GM23338 (cell line): ENCODE measurements at regions not wholly inside any gene's neighbourhood (a gene's known extent, or its start where the extent isn't known, plus 50 kb on each side); places are given as distances from the start of the nearest gene placed in this dataset.

Experiments
- ATAC-seq: fragments of 200-7000 bp; cut with Tn5 transposase; 3 replicates; pipeline ENCODE4 v1.9.1; 2020
- DNase-seq: peaks from one replicate; pipeline ENCODE4 v3.0.0-alpha.2; 2015; ENCODE audit warnings: low spot score
- H2AFZ ChIP-seq: fragments of 200-600 bp; sonication (generic); 2 replicates; pipeline ENCODE4 v1.8.0; 2016; ENCODE audit warnings: antibody characterized with exemption, mild to moderate bottlenecking, moderate library complexity
- H3F3A ChIP-seq: fragments of 200-600 bp; sonication (generic); replicated peaks from 2 replicates; pipeline ENCODE4 v1.8.0; 2017; ENCODE audit warnings: antibody characterized with exemption, mixed run types, low read depth
- H3K27ac ChIP-seq: fragments of 200-600 bp; sonication (generic); 2 replicates; pipeline ENCODE4 v1.6.1; 2016; ENCODE audit warnings: low read depth
- H3K27me3 ChIP-seq: fragments of 200-600 bp; sonication (generic); 2 replicates; pipeline ENCODE4 v1.8.0; 2016; ENCODE audit warnings: mild to moderate bottlenecking, mixed run types, moderate library complexity; ENCODE audit not compliant: insufficient read depth
- H3K36me3 ChIP-seq: fragments of 200-600 bp; sonication (generic); 2 replicates; pipeline ENCODE4 v1.8.0; 2016; ENCODE audit warnings: mild to moderate bottlenecking; ENCODE audit not compliant: insufficient read depth
- H3K4me1 ChIP-seq: fragments of 200-600 bp; sonication (generic); 2 replicates; pipeline ENCODE4 v1.8.0; 2016; ENCODE audit warnings: mild to moderate bottlenecking, moderate library complexity; ENCODE audit not compliant: insufficient read depth
- H3K4me2 ChIP-seq: fragments of 200-600 bp; sonication (generic); 2 replicates; pipeline ENCODE4 v1.7.1; 2017; ENCODE audit warnings: mixed run types
- H3K4me3 ChIP-seq: fragments of 200-600 bp; sonication (generic); 2 replicates; pipeline ENCODE4 v1.6.1; 2016; ENCODE audit warnings: mixed run types
- H3K79me2 ChIP-seq: fragments of 200-600 bp; sonication (generic); replicated peaks from 2 replicates; pipeline ENCODE4 v1.8.0; 2017; ENCODE audit warnings: mild to moderate bottlenecking; ENCODE audit not compliant: insufficient read depth
- H3K9me2 ChIP-seq: fragments of 200-600 bp; sonication (generic); 2 replicates; pipeline ENCODE4 v1.8.0; 2017; ENCODE audit not compliant: insufficient read depth
- H4K20me1 ChIP-seq: fragments of 200-600 bp; sonication (generic); replicated peaks from 2 replicates; pipeline ENCODE4 v1.8.0; 2017; ENCODE audit warnings: mild to moderate bottlenecking; ENCODE audit not compliant: insufficient read depth
- H3K27ac Mint-ChIP-seq: 2 replicates; pipeline ENCODE4 v1.8.0; 2020; ENCODE audit warnings: inconsistent platforms, mild to moderate bottlenecking, moderate library complexity, mixed read lengths
- H3K27me3 Mint-ChIP-seq: 3 replicates; pipeline ENCODE4 v1.8.0; 2022; ENCODE audit warnings: low read depth, mild to moderate bottlenecking, moderate library complexity, mixed read lengths, inconsistent platforms; ENCODE audit not compliant: insufficient read depth, poor library complexity
- H3K36me3 Mint-ChIP-seq: 3 replicates; pipeline ENCODE4 v1.8.0; 2021; ENCODE audit warnings: low read depth, mild to moderate bottlenecking, inconsistent platforms, moderate library complexity, mixed read lengths
- H3K4me1 Mint-ChIP-seq: 3 replicates; pipeline ENCODE4 v1.8.0; 2020; ENCODE audit warnings: mild to moderate bottlenecking, inconsistent platforms, mixed read lengths
- H3K4me3 Mint-ChIP-seq: 3 replicates; pipeline ENCODE4 v1.8.0; 2021; ENCODE audit warnings: moderate library complexity, mild to moderate bottlenecking, inconsistent platforms, mixed read lengths
- H3K9me3 Mint-ChIP-seq: 3 replicates; pipeline ENCODE4 v1.8.0; 2020; ENCODE audit warnings: moderate library complexity, mild to moderate bottlenecking, inconsistent platforms, mixed read lengths
- CREB1 ChIP-seq: fragments of 250-450 bp; sonication (Bioruptor Pico); IDR thresholded peaks from 2 replicates; pipeline ENCODE4 v1.5.0; 2020; ENCODE audit warnings: low read depth, mild to moderate bottlenecking, moderate library complexity
- EZH2 ChIP-seq: fragments of 200-600 bp; sonication (generic); IDR thresholded peaks from one replicate; pipeline ENCODE4 v1.8.0; 2017; ENCODE audit warnings: antibody characterized with exemption, mild to moderate bottlenecking, low read depth; ENCODE audit not compliant: unreplicated experiment
- EZH2phosphoT487 ChIP-seq: fragments of 200-600 bp; sonication (generic); IDR thresholded peaks from one replicate; pipeline ENCODE4 v1.8.1; 2018; ENCODE audit warnings: antibody characterized with exemption; ENCODE audit not compliant: unreplicated experiment
- JUNB ChIP-seq: IDR thresholded peaks from one replicate; pipeline ENCODE4 v1.6.1; 2016; ENCODE audit warnings: antibody characterized with exemption; ENCODE audit not compliant: unreplicated experiment
- NANOG ChIP-seq: IDR thresholded peaks from 2 replicates; pipeline ENCODE4 v1.6.1; 2016; ENCODE audit warnings: antibody characterized with exemption, borderline replicate concordance
- POLR2AphosphoS5 ChIP-seq: IDR thresholded peaks from 2 replicates; pipeline ENCODE4 v1.6.1; 2016; ENCODE audit warnings: antibody characterized with exemption, low read depth
- STAT1 ChIP-seq: IDR thresholded peaks from one replicate; pipeline ENCODE4 v1.6.1; 2016; ENCODE audit warnings: antibody characterized with exemption; ENCODE audit not compliant: unreplicated experiment
- ZNF114 ChIP-seq: fragments of 250-450 bp; sonication (Bioruptor Pico); IDR thresholded peaks from 2 replicates; pipeline ENCODE4 v1.5.0; 2020; ENCODE audit warnings: mild to moderate bottlenecking, moderate library complexity
- ZNF331 ChIP-seq: fragments of 250-450 bp; sonication (Bioruptor Pico); IDR thresholded peaks from 2 replicates; pipeline ENCODE4 v1.5.0; 2020; ENCODE audit warnings: low read depth, mild to moderate bottlenecking, moderate library complexity
- TF ChIP-seq, protein P1 (sequence below): IDR thresholded peaks from 2 replicates; pipeline ENCODE4 v1.6.1; 2016; ENCODE audit warnings: antibody characterized with exemption
- TF ChIP-seq, protein P2 (sequence below): IDR thresholded peaks from one replicate; pipeline ENCODE4 v1.6.1; 2018; ENCODE audit warnings: antibody characterized with exemption; ENCODE audit not compliant: unreplicated experiment

DNA sequence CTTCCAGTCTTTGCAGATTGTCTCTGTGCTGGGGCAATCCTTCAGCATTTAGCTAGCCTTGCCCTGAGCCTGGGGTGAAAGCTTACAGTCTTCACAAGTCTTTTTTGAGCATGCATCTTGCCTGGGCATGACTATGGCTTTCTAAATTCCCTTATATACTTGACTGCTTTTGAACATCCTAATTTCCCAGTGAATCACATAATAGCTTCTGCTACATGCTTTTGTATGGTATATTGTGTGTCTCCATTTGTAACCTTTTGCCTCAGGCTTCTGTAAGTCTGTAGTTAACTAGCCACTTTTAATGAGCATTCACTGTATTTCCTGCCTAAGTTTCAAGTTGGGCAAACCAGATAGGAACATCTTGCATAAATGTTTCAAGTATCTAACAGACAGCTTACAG lies 76.8 kb downstream of the CHCHD4 start:
- no peaks in the 10 kb centered on the region for H3K9me3 Mint-ChIP-seq
- H3K9me2 ChIP-seq = 0 out of 2 replicates have a peak, but pooled peaks cover 5% of the 10 kb centered on the region
- no peak overlapping the region for H3K27ac Mint-ChIP-seq
- peaks cover 5% of the 10 kb centered on the region for H3K27me3 Mint-ChIP-seq
- ATAC-seq = no peak
- H3K27ac ChIP-seq = no peak overlapping the region
- no peaks in the 10 kb centered on the region for H3K36me3 Mint-ChIP-seq
- no peaks in the 10 kb centered on the region for H3K27me3 ChIP-seq
- no peaks in the 10 kb centered on the region for H3F3A ChIP-seq
- no peaks in the 10 kb centered on the region for H3K79me2 ChIP-seq
- no peak for TF ChIP-seq NANOG
- TF ChIP-seq JUNB = no peak
- TF ChIP-seq, protein P1, sequence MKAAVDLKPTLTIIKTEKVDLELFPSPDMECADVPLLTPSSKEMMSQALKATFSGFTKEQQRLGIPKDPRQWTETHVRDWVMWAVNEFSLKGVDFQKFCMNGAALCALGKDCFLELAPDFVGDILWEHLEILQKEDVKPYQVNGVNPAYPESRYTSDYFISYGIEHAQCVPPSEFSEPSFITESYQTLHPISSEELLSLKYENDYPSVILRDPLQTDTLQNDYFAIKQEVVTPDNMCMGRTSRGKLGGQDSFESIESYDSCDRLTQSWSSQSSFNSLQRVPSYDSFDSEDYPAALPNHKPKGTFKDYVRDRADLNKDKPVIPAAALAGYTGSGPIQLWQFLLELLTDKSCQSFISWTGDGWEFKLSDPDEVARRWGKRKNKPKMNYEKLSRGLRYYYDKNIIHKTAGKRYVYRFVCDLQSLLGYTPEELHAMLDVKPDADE = no peak
- no peak for TF ChIP-seq ZNF331 (CRISPR knock-in tag)
- H3K4me1 ChIP-seq = peaks cover 7% of the 10 kb centered on the region; the same call in 1 of the 2 replicates
- no peak overlapping the region for H3K4me2 ChIP-seq
- H3K36me3 ChIP-seq = no peaks in the 10 kb centered on the region
- H3K4me3 Mint-ChIP-seq = no peak overlapping the region
- DNase-seq = no peak
- H2AFZ ChIP-seq = peak overlapping the region; percentile 94
- no peak overlapping the region for H3K4me3 ChIP-seq
- no peaks in the 10 kb centered on the region for H4K20me1 ChIP-seq
- peaks cover 2% of the 10 kb centered on the region; the same call in 1 of the 3 replicates for H3K4me1 Mint-ChIP-seq

DNA sequence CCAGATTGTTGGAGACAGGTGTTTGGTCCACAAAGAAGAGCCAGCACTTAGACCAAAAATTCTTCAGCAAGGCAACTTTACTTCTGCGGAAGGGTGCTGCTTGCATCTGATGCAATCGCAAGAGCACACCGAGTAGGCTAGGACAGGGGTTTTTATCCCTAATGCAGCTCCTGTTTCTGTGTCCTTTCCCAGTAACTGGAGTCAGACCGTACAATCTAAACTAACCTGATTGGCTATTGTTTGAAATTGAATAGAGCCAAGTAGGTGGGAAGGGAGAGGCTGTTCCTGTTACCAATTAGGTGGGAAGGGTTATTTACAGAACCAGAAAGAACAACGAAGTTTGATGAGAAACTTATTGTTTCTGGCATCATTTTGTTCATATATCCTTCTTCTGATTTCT lies 77.6 kb downstream of the CHCHD4 start:
- no peak; the same call in 2 of the 3 replicates for ATAC-seq
- no peaks in the 10 kb centered on the region for H3K36me3 Mint-ChIP-seq
- no peak overlapping the region for H3K27ac ChIP-seq
- H3K9me3 Mint-ChIP-seq = no peaks in the 10 kb centered on the region
- H3K4me3 ChIP-seq = no peak overlapping the region
- DNase-seq = no peak
- H3K27me3 Mint-ChIP-seq = peaks cover 5% of the 10 kb centered on the region
- H3K4me3 Mint-ChIP-seq = no peak overlapping the region
- no peaks in the 10 kb centered on the region for H4K20me1 ChIP-seq
- no peak overlapping the region for H3K27ac Mint-ChIP-seq
- H3F3A ChIP-seq = no peaks in the 10 kb centered on the region
- no peaks in the 10 kb centered on the region for H3K79me2 ChIP-seq
- H3K4me1 Mint-ChIP-seq = peaks cover 2% of the 10 kb centered on the region; the same call in 1 of the 3 replicates
- no peak overlapping the region for H3K4me2 ChIP-seq
- H3K9me2 ChIP-seq = 0 out of 2 replicates have a peak, but pooled peaks cover 5% of the 10 kb centered on the region
- no peaks in the 10 kb centered on the region for H3K36me3 ChIP-seq
- peak overlapping the region; percentile 94 for H2AFZ ChIP-seq
- peaks cover 7% of the 10 kb centered on the region; the same call in 1 of the 2 replicates for H3K4me1 ChIP-seq
- no peaks in the 10 kb centered on the region for H3K27me3 ChIP-seq
- no peak for TF ChIP-seq EZH2phosphoT487
- no peak for TF ChIP-seq ZNF114 (CRISPR knock-in tag)
- no peak for TF ChIP-seq POLR2AphosphoS5
- TF ChIP-seq ZNF331 (CRISPR knock-in tag) = no peak
- no peak for TF ChIP-seq CREB1 (CRISPR knock-in tag)
- TF ChIP-seq, protein P1 = no peak
- TF ChIP-seq NANOG = no peak
- TF ChIP-seq JUNB = no peak
- no peak for TF ChIP-seq STAT1
- TF ChIP-seq EZH2 = no peak
- TF ChIP-seq, protein P2, sequence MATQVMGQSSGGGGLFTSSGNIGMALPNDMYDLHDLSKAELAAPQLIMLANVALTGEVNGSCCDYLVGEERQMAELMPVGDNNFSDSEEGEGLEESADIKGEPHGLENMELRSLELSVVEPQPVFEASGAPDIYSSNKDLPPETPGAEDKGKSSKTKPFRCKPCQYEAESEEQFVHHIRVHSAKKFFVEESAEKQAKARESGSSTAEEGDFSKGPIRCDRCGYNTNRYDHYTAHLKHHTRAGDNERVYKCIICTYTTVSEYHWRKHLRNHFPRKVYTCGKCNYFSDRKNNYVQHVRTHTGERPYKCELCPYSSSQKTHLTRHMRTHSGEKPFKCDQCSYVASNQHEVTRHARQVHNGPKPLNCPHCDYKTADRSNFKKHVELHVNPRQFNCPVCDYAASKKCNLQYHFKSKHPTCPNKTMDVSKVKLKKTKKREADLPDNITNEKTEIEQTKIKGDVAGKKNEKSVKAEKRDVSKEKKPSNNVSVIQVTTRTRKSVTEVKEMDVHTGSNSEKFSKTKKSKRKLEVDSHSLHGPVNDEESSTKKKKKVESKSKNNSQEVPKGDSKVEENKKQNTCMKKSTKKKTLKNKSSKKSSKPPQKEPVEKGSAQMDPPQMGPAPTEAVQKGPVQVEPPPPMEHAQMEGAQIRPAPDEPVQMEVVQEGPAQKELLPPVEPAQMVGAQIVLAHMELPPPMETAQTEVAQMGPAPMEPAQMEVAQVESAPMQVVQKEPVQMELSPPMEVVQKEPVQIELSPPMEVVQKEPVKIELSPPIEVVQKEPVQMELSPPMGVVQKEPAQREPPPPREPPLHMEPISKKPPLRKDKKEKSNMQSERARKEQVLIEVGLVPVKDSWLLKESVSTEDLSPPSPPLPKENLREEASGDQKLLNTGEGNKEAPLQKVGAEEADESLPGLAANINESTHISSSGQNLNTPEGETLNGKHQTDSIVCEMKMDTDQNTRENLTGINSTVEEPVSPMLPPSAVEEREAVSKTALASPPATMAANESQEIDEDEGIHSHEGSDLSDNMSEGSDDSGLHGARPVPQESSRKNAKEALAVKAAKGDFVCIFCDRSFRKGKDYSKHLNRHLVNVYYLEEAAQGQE = no peak
